H9 (cell line): ENCODE measurements at regions not wholly inside any gene's neighbourhood (a gene's known extent, or its start where the extent isn't known, plus 50 kb on each side); places are given as distances from the start of the nearest gene placed in this dataset.

Experiments
- DNase-seq: peaks from one replicate; pipeline ENCODE4 v3.0.0-alpha.2; 2017
- H2AFZ ChIP-seq: one replicate; pipeline ENCODE4 v1.6.1; 2013; ENCODE audit warnings: mild to moderate bottlenecking, low read length, control low read depth, moderate library complexity
- H2AK5ac ChIP-seq: 2 replicates; pipeline ENCODE4 v1.6.1; 2013; ENCODE audit warnings: low read length, control low read depth, mixed read lengths; ENCODE audit not compliant: insufficient read length
- H2BK120ac ChIP-seq: one replicate; pipeline ENCODE4 v1.6.1; 2013; ENCODE audit warnings: low read depth, mild to moderate bottlenecking, low read length, control low read depth, inconsistent platforms; ENCODE audit not compliant: poor library complexity, severe bottlenecking
- H2BK12ac ChIP-seq: 2 replicates; pipeline ENCODE4 v1.6.1; 2013; ENCODE audit warnings: low read length, control low read depth, mixed read lengths, low read depth; ENCODE audit not compliant: insufficient read length
- H2BK15ac ChIP-seq: 2 replicates; pipeline ENCODE4 v1.6.1; 2013; ENCODE audit warnings: low read depth, low read length, control low read depth
- H2BK20ac ChIP-seq: one replicate; pipeline ENCODE4 v1.6.1; 2013; ENCODE audit warnings: low read depth, mild to moderate bottlenecking, low read length, control low read depth, inconsistent platforms; ENCODE audit not compliant: poor library complexity, severe bottlenecking
- H2BK5ac ChIP-seq: 2 replicates; pipeline ENCODE4 v1.6.1; 2013; ENCODE audit warnings: low read length, control low read depth, mixed read lengths; ENCODE audit not compliant: insufficient read length
- H3K14ac ChIP-seq: 2 replicates; pipeline ENCODE4 v1.6.1; 2013; ENCODE audit warnings: low read length, control low read depth; ENCODE audit not compliant: insufficient read depth
- H3K18ac ChIP-seq: 2 replicates; pipeline ENCODE4 v1.6.1; 2013; ENCODE audit warnings: low read depth, mild to moderate bottlenecking, mixed read lengths, low read length, control low read depth; ENCODE audit not compliant: insufficient read length
- H3K23ac ChIP-seq: 2 replicates; pipeline ENCODE4 v1.6.1; 2013; ENCODE audit warnings: low read length, control low read depth, mixed read lengths, low read depth; ENCODE audit not compliant: insufficient read length
- H3K23me2 ChIP-seq: 2 replicates; pipeline ENCODE4 v1.6.1; 2013; ENCODE audit warnings: low read depth, mild to moderate bottlenecking, mixed read lengths, low read length, control low read depth; ENCODE audit not compliant: insufficient read length, poor library complexity, severe bottlenecking
- H3K27ac ChIP-seq: 2 replicates; pipeline ENCODE4 v1.5.1; 2013; ENCODE audit warnings: low read length, control low read depth, mixed read lengths, low read depth; ENCODE audit not compliant: insufficient read length
- H3K27me3 ChIP-seq: 2 replicates; pipeline ENCODE4 v1.6.1; 2013; ENCODE audit warnings: low read length, control low read depth, inconsistent platforms; ENCODE audit not compliant: insufficient read depth
- H3K4ac ChIP-seq: 2 replicates; pipeline ENCODE4 v1.6.1; 2013; ENCODE audit warnings: low read depth, mild to moderate bottlenecking, control low read depth, inconsistent platforms, low read length, moderate library complexity
- H3K4me1 ChIP-seq: 2 replicates; pipeline ENCODE4 v1.6.1; 2013; ENCODE audit warnings: low read length, control low read depth, inconsistent platforms; ENCODE audit not compliant: insufficient read depth
- H3K4me2 ChIP-seq: 2 replicates; pipeline ENCODE4 v1.6.1; 2013; ENCODE audit warnings: low read length, control low read depth, mixed read lengths; ENCODE audit not compliant: insufficient read length, insufficient read depth
- H3K56ac ChIP-seq: 2 replicates; pipeline ENCODE4 v1.6.1; 2013; ENCODE audit warnings: low read depth, mild to moderate bottlenecking, mixed read lengths, low read length, control low read depth; ENCODE audit not compliant: insufficient read length
- H3K79me1 ChIP-seq: 2 replicates; pipeline ENCODE4 v1.6.1; 2013; ENCODE audit warnings: low read depth, mild to moderate bottlenecking, moderate library complexity, low read length, control low read depth, inconsistent platforms; ENCODE audit not compliant: insufficient read depth, poor library complexity, severe bottlenecking
- H3K79me2 ChIP-seq: 2 replicates; pipeline ENCODE4 v1.6.1; 2013; ENCODE audit warnings: low read length, control low read depth, inconsistent platforms; ENCODE audit not compliant: insufficient read depth
- H3K9ac ChIP-seq: 2 replicates; pipeline ENCODE4 v1.6.1; 2013; ENCODE audit warnings: low read length, control low read depth, mixed read lengths; ENCODE audit not compliant: insufficient read length; ENCODE audit errors: extremely low read depth
- H3K9me3 ChIP-seq: one replicate; pipeline ENCODE4 v1.6.1; 2013; ENCODE audit warnings: low read depth, low read length, inconsistent platforms; ENCODE audit not compliant: control insufficient read depth
- H3T11ph ChIP-seq: one replicate; pipeline ENCODE4 v1.6.1; 2013; ENCODE audit warnings: mild to moderate bottlenecking, low read length, control low read depth, inconsistent platforms
- H4K20me1 ChIP-seq: one replicate; pipeline ENCODE4 v1.6.1; 2013; ENCODE audit not compliant: control insufficient read depth, insufficient read length, insufficient read depth
- H4K5ac ChIP-seq: 2 replicates; pipeline ENCODE4 v1.6.1; 2013; ENCODE audit warnings: low read depth, mild to moderate bottlenecking, mixed read lengths, low read length, control low read depth; ENCODE audit not compliant: insufficient read length
- H4K8ac ChIP-seq: replicated peaks from 2 replicates; pipeline ENCODE4 v1.6.1; 2013; ENCODE audit warnings: low read length, control low read depth, mixed read lengths, low read depth; ENCODE audit not compliant: insufficient read length
- H4K91ac ChIP-seq: 2 replicates; pipeline ENCODE4 v1.6.1; 2013; ENCODE audit warnings: low read depth, mild to moderate bottlenecking, moderate library complexity, mixed read lengths, low read length, control low read depth; ENCODE audit not compliant: insufficient read length
- H3K27ac Mint-ChIP-seq, 3 experiments: 2 replicates in 2 of 3; 3 replicates in 1 of 3; pipeline ENCODE4 v1.8.0; 2020 to 2021; ENCODE audit warnings: mixed read lengths in 3 of 3, mild to moderate bottlenecking in 1 of 3, moderate library complexity in 1 of 3
- H3K27me3 Mint-ChIP-seq: 2 replicates; pipeline ENCODE4 v1.8.0; 2021; ENCODE audit warnings: low read depth, mild to moderate bottlenecking, moderate library complexity, mixed read lengths
- H3K36me3 Mint-ChIP-seq, 3 experiments: 2 replicates in 2 of 3; 3 replicates in 1 of 3; pipeline ENCODE4 v1.8.0; 2020 to 2021; ENCODE audit warnings: low read depth in 3 of 3, mixed read lengths in 3 of 3; ENCODE audit not compliant: insufficient read depth in 1 of 3
- H3K4me1 Mint-ChIP-seq, 2 experiments: 2 replicates each; pipeline ENCODE4 v1.8.0; 2020; ENCODE audit warnings: mixed read lengths in 2 of 2
- H3K4me3 Mint-ChIP-seq, 2 experiments: 2 replicates in 1 of 2; 3 replicates in 1 of 2; pipeline ENCODE4 v1.8.0; 2020 to 2021; ENCODE audit warnings: mild to moderate bottlenecking in 2 of 2, mixed read lengths in 2 of 2, moderate library complexity in 1 of 2
- H3K9me3 Mint-ChIP-seq, 2 experiments: 2 replicates in 1 of 2; 3 replicates in 1 of 2; pipeline ENCODE4 v1.8.0; 2020; ENCODE audit warnings: mild to moderate bottlenecking in 2 of 2, mixed read lengths in 2 of 2, moderate library complexity in 1 of 2
- WGBS: extraction: QIAGEN DNeasy Blood & Tissue Kit; methylation state at CpG from one replicate; pipeline ENCODE4 v1.1.7; 2013; ENCODE audit warnings: missing lambda C conversion rate, low lambda C conversion rate, mixed read lengths; ENCODE audit not compliant: insufficient read length; ENCODE audit errors: extremely low coverage; 5-methylcytosine and 5-hydroxymethylcytosine counted together
- TF ChIP-seq, protein P1 (sequence below): fragments of 200-600 bp; sonication (generic); conservative IDR thresholded peaks from 3 replicates; pipeline ENCODE4 v1.8.0; 2021; ENCODE audit warnings: antibody characterized with exemption, mild to moderate bottlenecking

DNA sequence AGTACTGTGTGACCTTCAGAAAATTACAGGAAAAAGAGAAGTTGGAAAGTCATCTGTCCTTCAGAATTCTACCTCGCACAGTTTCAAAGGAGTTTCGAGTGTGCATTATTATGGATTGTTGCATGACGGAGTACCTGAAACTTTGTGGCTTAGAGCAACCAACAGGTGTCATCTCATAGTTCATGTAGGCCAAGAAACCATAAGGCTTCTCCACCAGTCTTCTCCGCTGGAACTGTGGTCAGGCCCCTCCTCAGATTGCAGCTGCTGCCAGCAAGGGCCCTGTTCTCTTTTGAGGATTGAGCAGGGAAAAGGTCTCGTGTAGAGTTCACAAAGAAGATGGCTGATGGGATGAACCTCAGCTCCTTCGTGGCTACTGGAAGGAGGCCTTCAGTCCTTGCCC lies 151.2 kb upstream of the THBS2 start:
- no peak overlapping the region for H2BK15ac ChIP-seq
- H2BK20ac ChIP-seq = no peak overlapping the region
- Mint-ChIP-seq H3K27ac (no peak overlapping the region), H3K4me3 (no peak overlapping the region), H3K36me3 (peaks cover 4 to 13% (median 6%) of the 10 kb centered on the region in 3 experiments; a peak in 6 of 7 replicates), H3K9me3 (peaks cover 12% of the 10 kb centered on the region in 2 experiments), H3K4me1 (no peaks in the 10 kb centered on the region; a peak in 1 of 4 replicates), H3K27me3 (peaks cover 1% of the 10 kb centered on the region; the same call in 1 of the 2 replicates)
- H2AFZ ChIP-seq = no peak overlapping the region
- no peak for DNase-seq
- TF ChIP-seq, protein P1, sequence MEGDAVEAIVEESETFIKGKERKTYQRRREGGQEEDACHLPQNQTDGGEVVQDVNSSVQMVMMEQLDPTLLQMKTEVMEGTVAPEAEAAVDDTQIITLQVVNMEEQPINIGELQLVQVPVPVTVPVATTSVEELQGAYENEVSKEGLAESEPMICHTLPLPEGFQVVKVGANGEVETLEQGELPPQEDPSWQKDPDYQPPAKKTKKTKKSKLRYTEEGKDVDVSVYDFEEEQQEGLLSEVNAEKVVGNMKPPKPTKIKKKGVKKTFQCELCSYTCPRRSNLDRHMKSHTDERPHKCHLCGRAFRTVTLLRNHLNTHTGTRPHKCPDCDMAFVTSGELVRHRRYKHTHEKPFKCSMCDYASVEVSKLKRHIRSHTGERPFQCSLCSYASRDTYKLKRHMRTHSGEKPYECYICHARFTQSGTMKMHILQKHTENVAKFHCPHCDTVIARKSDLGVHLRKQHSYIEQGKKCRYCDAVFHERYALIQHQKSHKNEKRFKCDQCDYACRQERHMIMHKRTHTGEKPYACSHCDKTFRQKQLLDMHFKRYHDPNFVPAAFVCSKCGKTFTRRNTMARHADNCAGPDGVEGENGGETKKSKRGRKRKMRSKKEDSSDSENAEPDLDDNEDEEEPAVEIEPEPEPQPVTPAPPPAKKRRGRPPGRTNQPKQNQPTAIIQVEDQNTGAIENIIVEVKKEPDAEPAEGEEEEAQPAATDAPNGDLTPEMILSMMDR = no peak
- no peaks in the 10 kb centered on the region for H3K27me3 ChIP-seq
- H4K91ac ChIP-seq = no peak overlapping the region
- H3K23me2 ChIP-seq = no peaks in the 10 kb centered on the region
- no peak overlapping the region for H4K8ac ChIP-seq
- H2AK5ac ChIP-seq = no peak overlapping the region
- H3K18ac ChIP-seq = no peak overlapping the region
- H3T11ph ChIP-seq = no peak overlapping the region
- H3K14ac ChIP-seq = no peak overlapping the region
- H4K5ac ChIP-seq = no peak overlapping the region
- H3K23ac ChIP-seq = no peak overlapping the region
- WGBS = no CpG with 5 or more reads among the region's 6 CpGs
- H3K9ac ChIP-seq = no peak overlapping the region
- H3K4me1 ChIP-seq = no peaks in the 10 kb centered on the region
- H3K79me1 ChIP-seq = no peaks in the 10 kb centered on the region
- no peak overlapping the region for H2BK12ac ChIP-seq
- no peaks in the 10 kb centered on the region for H4K20me1 ChIP-seq
- no peak overlapping the region for H2BK5ac ChIP-seq
- H3K79me2 ChIP-seq = no peaks in the 10 kb centered on the region
- H2BK120ac ChIP-seq = no peak overlapping the region
- H3K4ac ChIP-seq = no peak overlapping the region
- no peak overlapping the region for H3K27ac ChIP-seq
- no peak overlapping the region for H3K4me2 ChIP-seq
- peaks cover 4% of the 10 kb centered on the region for H3K9me3 ChIP-seq
- H3K56ac ChIP-seq = no peak overlapping the region
